Esophagus muscularis mucosa (tissue), 4 donors: ENCODE measurements at regions not wholly inside any gene's neighbourhood (a gene's known extent, or its start where the extent isn't known, plus 50 kb on each side); places are given as distances from the start of the nearest gene placed in this dataset.

Experiments
- DNase-seq: peaks from one replicate; pipeline ENCODE4 v3.0.0-alpha.2; 2017; ENCODE audit errors: extremely low spot score
- H3K27ac ChIP-seq, 4 donors: fragments of 200-600 bp; sonication (generic); replicated peaks in 1 of 4; 1 replicate in 3 of 4; 2 replicates in 1 of 4; pipeline ENCODE4 v1.5.1; 2016 to 2019; ENCODE audit warnings: mild to moderate bottlenecking in 1 of 4
- H3K27me3 ChIP-seq, 4 donors: fragments of 200-600 bp; sonication (generic); one replicate each; pipeline versions ENCODE4 v1.5.1 to v1.6.0; 2016 to 2019
- H3K36me3 ChIP-seq, 4 donors: fragments of 200-600 bp; sonication (generic); one replicate each; pipeline ENCODE4 v1.5.1; 2016 to 2019
- H3K4me1 ChIP-seq, 4 donors: fragments of 200-600 bp; sonication (generic); one replicate each; pipeline ENCODE4 v1.5.1; 2016 to 2019
- H3K4me3 ChIP-seq, 4 donors: fragments of 200-600 bp; sonication (generic); 1 replicate in 2 of 4; 2 replicates in 2 of 4; pipeline ENCODE4 v1.5.1; 2016 to 2019; ENCODE audit warnings: mild to moderate bottlenecking in 4 of 4, moderate library complexity in 1 of 4
- H3K9me3 ChIP-seq, 4 donors: fragments of 200-600 bp; sonication (generic); 1 replicate in 3 of 4; 2 replicates in 1 of 4; pipeline ENCODE4 v1.5.1; 2016 to 2019
- CTCF ChIP-seq, 3 experiments: fragments of 200-600 bp in 2 of 3; fragments of 450-650 bp in 1 of 3; sonication (generic) in 2 of 3; IDR thresholded peaks; one replicate each; pipeline ENCODE4 v1.5.1; 2017 to 2019; ENCODE audit warnings: antibody characterized with exemption in 3 of 3, mild to moderate bottlenecking in 2 of 3, moderate library complexity in 1 of 3
- EP300 ChIP-seq: sonication (generic); formaldehyde crosslinking; IDR thresholded peaks from one replicate; pipeline ENCODE4 v1.6.1; 2017; ENCODE audit warnings: antibody characterized with exemption
- POLR2A ChIP-seq: fragments of 450-650 bp; IDR thresholded peaks from one replicate; pipeline ENCODE4 v1.6.1; 2017; ENCODE audit warnings: antibody characterized with exemption, moderate library complexity, mild to moderate bottlenecking, low read depth
- POLR2AphosphoS5 ChIP-seq, 2 donors: sonication (generic); formaldehyde crosslinking; IDR thresholded peaks; one replicate each; pipeline ENCODE4 v1.6.1; 2017; ENCODE audit warnings: antibody characterized with exemption in 2 of 2
- WGBS: methylation state at CpG from one replicate; pipeline ENCODE4 v1.1.5; 2018; 5-methylcytosine and 5-hydroxymethylcytosine counted together
- intact Hi-C: fragments of 100-400 bp; cut with DNase I; formaldehyde crosslinking; loops from one replicate; pipeline ENCODE4 v1.15.1; 2023

- no peak overlapping the region for H3K27ac ChIP-seq
- intact Hi-C loops, result no loop called here
- DNase-seq, result no peak
- peaks cover 0 to 21% (median 17%) of the 10 kb centered on the region in 4 donors for H3K4me1 ChIP-seq
- H3K36me3 ChIP-seq, result no peaks in the 10 kb centered on the region
- no peaks in the 10 kb centered on the region for H3K27me3 ChIP-seq
- H3K4me3 ChIP-seq, result no peak overlapping the region
- 75% methylated on average over 3 of the region's 3 CpGs for WGBS
- TF ChIP-seq EP300 (no peak), POLR2A (no peak), POLR2AphosphoS5 (IDR thresholded peaks at IDR 0.05) (no peak), CTCF (IDR thresholded peaks at IDR 0.05) (no peak)
- no peaks in the 10 kb centered on the region for H3K9me3 ChIP-seq
These were observed 354.9 kb downstream of the PTEN start for GRCh38 chr10:88218362-88218761.

- no peak for TF ChIP-seq EP300
- no peak for TF ChIP-seq CTCF (IDR thresholded peaks at IDR 0.05)
- no peak for TF ChIP-seq POLR2AphosphoS5 (IDR thresholded peaks at IDR 0.05)
- no peak for TF ChIP-seq POLR2A
- 77% methylated on average over 2 of the region's 2 CpGs for WGBS
- H3K4me3 ChIP-seq, result no peak overlapping the region
- DNase-seq, result no peak
- intact Hi-C loops, result no loop called here
- no peaks in the 10 kb centered on the region for H3K27me3 ChIP-seq
- no peaks in the 10 kb centered on the region for H3K36me3 ChIP-seq
- no peak overlapping the region for H3K27ac ChIP-seq
- no peaks in the 10 kb centered on the region for H3K9me3 ChIP-seq
- H3K4me1 ChIP-seq, result peaks cover 0 to 21% (median 17%) of the 10 kb centered on the region in 4 donors
These were observed 356.3 kb downstream of the PTEN start for GRCh38 chr10:88219753-88220152.

GRCh38 chr10:88221010-88221973 lies 357.9 kb downstream of the PTEN start:
- H3K27ac ChIP-seq, result no peak overlapping the region
- TF ChIP-seq POLR2AphosphoS5 (IDR thresholded peaks at IDR 0.05), result no peak
- TF ChIP-seq POLR2A, result no peak
- no peak for TF ChIP-seq EP300
- TF ChIP-seq CTCF (IDR thresholded peaks at IDR 0.05), result no peak
- H3K36me3 ChIP-seq, result no peaks in the 10 kb centered on the region
- H3K27me3 ChIP-seq, result no peaks in the 10 kb centered on the region
- peaks cover 3 to 21% (median 19%) of the 10 kb centered on the region in 4 donors for H3K4me1 ChIP-seq
- H3K9me3 ChIP-seq, result no peaks in the 10 kb centered on the region
- intact Hi-C loops, result no loop called here
- no peak overlapping the region for H3K4me3 ChIP-seq
- WGBS, result 75% methylated on average over 6 of the region's 6 CpGs
- no peak for DNase-seq

GRCh38 chr10:88222881-88223280 lies 359.5 kb downstream of the PTEN start:
- Histone ChIP-seq H3K27me3 (no peaks in the 10 kb centered on the region), H3K4me1 (peaks cover 16 to 31% (median 26%) of the 10 kb centered on the region in 4 donors), H3K9me3 (no peaks in the 10 kb centered on the region), H3K36me3 (no peaks in the 10 kb centered on the region), H3K4me3 (no peak overlapping the region), H3K27ac (no peak overlapping the region)
- intact Hi-C loops, result no loop called here
- no peak for TF ChIP-seq EP300
- TF ChIP-seq POLR2AphosphoS5 (IDR thresholded peaks at IDR 0.05), result no peak
- no peak for TF ChIP-seq CTCF (IDR thresholded peaks at IDR 0.05)
- TF ChIP-seq POLR2A, result no peak
- WGBS, result 83% methylated on average over 1 of the region's 1 CpG
- DNase-seq, result no peak
